ENCODE measurements at regions not wholly inside any gene's neighbourhood (a gene's known extent, or its start where the extent isn't known, plus 50 kb on each side); places are given as distances from the start of the nearest gene placed in this dataset.

DNA sequence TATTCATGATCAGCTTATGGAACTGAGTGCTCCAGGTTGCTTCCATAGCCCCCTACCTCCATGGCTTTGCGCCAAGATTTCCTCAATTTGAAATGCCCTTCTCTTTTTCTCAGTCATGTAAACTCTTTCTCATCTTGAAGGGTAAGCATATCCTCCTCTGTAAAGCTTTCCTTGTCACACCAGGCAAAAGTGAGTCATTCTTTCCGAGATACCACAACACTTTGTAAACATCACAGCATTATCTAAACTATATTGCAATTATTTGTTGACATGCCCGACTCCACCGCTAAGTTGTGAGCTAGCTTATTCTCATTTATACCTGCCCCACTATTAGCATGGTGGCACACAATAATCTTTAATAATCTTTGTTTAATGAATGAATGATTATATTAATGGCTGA lies 419.5 kb upstream of the CHST9 start:
- Histone ChIP-seq H3K27ac (no peak overlapping the region), H3K9me3 (no peaks in the 10 kb centered on the region), H3K36me3 (no peaks in the 10 kb centered on the region), H3K4me3 (no peak overlapping the region), H3K4me1 (peaks cover 0 to 16% (median 7%) of the 10 kb centered on the region in 4 donors), H3K27me3 (no peaks in the 10 kb centered on the region)
- 20 to 39% (median 34%) methylated on average over 4 of the region's 4 CpGs for WGBS, 5 donors
- DNase-seq = peak in 1 of 2 donors; percentile 48
- intact Hi-C loops (cut with DNase I; ENCODE audit: low total_unique reads) = loop anchor here (10.0 kb wide), 1 partner anchor 150 kb away; no protein-coding TSS in a partner anchor
- TF ChIP-seq POLR2AphosphoS5 (IDR thresholded peaks at IDR 0.05) (peak in 2 of 3 donors; percentile 43 to 58), POLR2A (IDR thresholded peaks at IDR 0.05) (no peak)

DNA sequence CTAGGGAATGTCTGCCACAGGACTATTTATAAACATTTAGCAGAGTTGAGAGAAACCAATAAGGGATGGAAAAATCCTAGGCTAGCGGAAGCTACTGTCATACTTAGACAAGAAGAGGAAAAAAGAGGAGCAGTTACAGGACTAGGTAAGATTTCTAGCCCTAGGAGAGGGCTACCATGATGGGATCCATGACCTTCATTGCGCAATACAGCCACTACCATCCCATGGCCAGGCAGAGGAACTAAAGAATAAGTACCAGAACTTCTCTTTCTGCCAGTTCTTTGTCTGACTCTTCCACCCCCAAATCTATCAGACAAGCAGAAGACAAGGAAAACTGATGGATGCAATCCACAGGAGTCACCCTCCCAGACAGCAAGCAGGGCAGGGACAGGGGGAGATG lies 417.0 kb upstream of the CHST9 start:
- no peak overlapping the region for H3K27ac ChIP-seq
- 92 to 98% (median 98%) methylated on average over 2 of the region's 2 CpGs for WGBS, 5 donors
- no peaks in the 10 kb centered on the region for H3K36me3 ChIP-seq
- DNase-seq = no peak
- intact Hi-C loops (cut with DNase I; ENCODE audit: low total_unique reads) = loop anchor here (10.0 kb wide), 1 partner anchor 153 kb away; no protein-coding TSS in a partner anchor
- H3K9me3 ChIP-seq = no peaks in the 10 kb centered on the region
- H3K4me1 ChIP-seq = peaks cover 0 to 16% (median 7%) of the 10 kb centered on the region in 4 donors
- TF ChIP-seq POLR2AphosphoS5 (IDR thresholded peaks at IDR 0.05) (no peak), POLR2A (IDR thresholded peaks at IDR 0.05) (no peak), EP300 (IDR thresholded peaks at IDR 0.05) (no peak)
- TF ChIP-seq, protein P1, sequence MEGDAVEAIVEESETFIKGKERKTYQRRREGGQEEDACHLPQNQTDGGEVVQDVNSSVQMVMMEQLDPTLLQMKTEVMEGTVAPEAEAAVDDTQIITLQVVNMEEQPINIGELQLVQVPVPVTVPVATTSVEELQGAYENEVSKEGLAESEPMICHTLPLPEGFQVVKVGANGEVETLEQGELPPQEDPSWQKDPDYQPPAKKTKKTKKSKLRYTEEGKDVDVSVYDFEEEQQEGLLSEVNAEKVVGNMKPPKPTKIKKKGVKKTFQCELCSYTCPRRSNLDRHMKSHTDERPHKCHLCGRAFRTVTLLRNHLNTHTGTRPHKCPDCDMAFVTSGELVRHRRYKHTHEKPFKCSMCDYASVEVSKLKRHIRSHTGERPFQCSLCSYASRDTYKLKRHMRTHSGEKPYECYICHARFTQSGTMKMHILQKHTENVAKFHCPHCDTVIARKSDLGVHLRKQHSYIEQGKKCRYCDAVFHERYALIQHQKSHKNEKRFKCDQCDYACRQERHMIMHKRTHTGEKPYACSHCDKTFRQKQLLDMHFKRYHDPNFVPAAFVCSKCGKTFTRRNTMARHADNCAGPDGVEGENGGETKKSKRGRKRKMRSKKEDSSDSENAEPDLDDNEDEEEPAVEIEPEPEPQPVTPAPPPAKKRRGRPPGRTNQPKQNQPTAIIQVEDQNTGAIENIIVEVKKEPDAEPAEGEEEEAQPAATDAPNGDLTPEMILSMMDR (IDR thresholded peaks at IDR 0.05) = no peak
- no peak overlapping the region for H3K4me3 ChIP-seq
- H3K27me3 ChIP-seq = no peaks in the 10 kb centered on the region

DNA sequence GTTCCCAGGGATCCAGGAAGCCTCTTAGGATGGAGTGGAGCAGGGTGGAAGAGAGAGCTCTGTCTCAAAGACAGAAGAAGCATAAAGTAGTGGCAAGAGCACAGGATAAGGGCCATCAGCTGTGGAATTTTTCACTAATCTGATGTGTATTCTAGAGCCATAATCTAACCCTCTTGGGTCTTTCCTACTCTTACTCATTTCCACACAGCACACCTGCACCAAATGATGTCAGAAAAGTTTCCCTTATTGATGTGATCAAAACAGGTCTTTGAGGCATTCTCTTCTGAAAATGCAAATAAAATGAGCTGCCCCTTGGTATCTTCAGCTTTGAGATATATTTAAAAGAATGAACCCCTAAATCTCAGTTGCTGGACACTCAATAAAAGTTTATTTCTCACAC lies 415.1 kb upstream of the CHST9 start:
- H3K9me3 ChIP-seq = no peaks in the 10 kb centered on the region
- no peaks in the 10 kb centered on the region for H3K36me3 ChIP-seq
- no peaks in the 10 kb centered on the region for H3K27me3 ChIP-seq
- no peak overlapping the region for H3K4me3 ChIP-seq
- DNase-seq = no peak
- no peak overlapping the region for H3K27ac ChIP-seq
- peaks cover 0 to 11% (median 5%) of the 10 kb centered on the region in 4 donors for H3K4me1 ChIP-seq
- no peak for TF ChIP-seq POLR2AphosphoS5 (IDR thresholded peaks at IDR 0.05)
- no peak for TF ChIP-seq EP300 (IDR thresholded peaks at IDR 0.05)
- TF ChIP-seq, protein P1 (IDR thresholded peaks at IDR 0.05) = no peak
- no peak for TF ChIP-seq POLR2A (IDR thresholded peaks at IDR 0.05)
- intact Hi-C loops (cut with DNase I; ENCODE audit: low total_unique reads) = loop anchor here (10.0 kb wide), 1 partner anchor 155 kb away; no protein-coding TSS in a partner anchor

DNA sequence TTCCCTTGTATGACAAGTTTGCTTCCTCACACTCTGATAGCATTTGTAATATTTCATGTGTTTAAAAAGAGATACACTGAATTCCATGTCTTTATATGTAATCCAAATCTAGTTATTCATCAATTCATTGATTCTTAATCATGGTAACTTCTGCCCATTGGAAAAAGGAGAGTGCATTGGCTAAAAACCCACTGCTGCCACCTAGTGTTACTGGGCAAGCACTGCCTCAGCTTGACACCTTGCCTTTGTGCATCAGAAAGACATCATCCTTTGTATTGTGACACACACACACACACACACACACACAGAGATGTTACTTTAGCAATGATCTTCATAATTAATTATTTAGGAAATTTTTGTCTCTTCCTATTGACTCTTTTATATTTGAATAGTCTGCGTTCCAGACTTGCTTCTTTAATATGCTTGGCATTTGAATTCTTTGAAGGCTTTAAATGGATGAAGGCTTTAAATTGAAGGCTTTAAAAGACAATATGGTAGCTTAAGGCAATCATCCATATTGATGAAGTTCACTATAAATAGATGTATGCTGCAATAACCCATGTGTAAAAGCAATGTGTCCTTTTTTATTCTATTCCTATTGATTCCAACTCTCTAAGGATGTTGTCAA lies 414.2 kb upstream of the CHST9 start:
- 72 to 94% (median 81%) methylated on average over 1 of the region's 1 CpG for WGBS, 5 donors
- no peak overlapping the region for H3K4me3 ChIP-seq
- no peak overlapping the region for H3K27ac ChIP-seq
- H3K4me1 ChIP-seq = peaks cover 0 to 1% (median 0%) of the 10 kb centered on the region in 4 donors
- H3K9me3 ChIP-seq = no peaks in the 10 kb centered on the region
- DNase-seq = peak; percentile 45 to 77
- H3K36me3 ChIP-seq = no peaks in the 10 kb centered on the region
- TF ChIP-seq, protein P1 (IDR thresholded peaks at IDR 0.05) = peak in 5 of 7 experiments; percentile 54 to 85 (median 76)
- no peak for TF ChIP-seq POLR2AphosphoS5 (IDR thresholded peaks at IDR 0.05)
- no peaks in the 10 kb centered on the region for H3K27me3 ChIP-seq
- intact Hi-C loops (cut with DNase I; ENCODE audit: low total_unique reads) = loop anchor here (10.0 kb wide), 1 partner anchor 225 kb away; no protein-coding TSS in a partner anchor
